ENCODE measurements at regions not wholly inside any gene's neighbourhood (a gene's known extent, or its start where the extent isn't known, plus 50 kb on each side); places are given as distances from the start of the nearest gene placed in this dataset.

- H3K36me3 ChIP-seq (ENCODE audit: control insufficient read depth in 2 of 3, insufficient read depth in 3 of 3, low read length in 3 of 3), result no peaks in the 10 kb centered on the region
- peak overlapping the region; percentile 72 for H3K27ac ChIP-seq (ENCODE audit: low read depth, low read length)
- no peaks in the 10 kb centered on the region for H3K27me3 ChIP-seq (ENCODE audit: control insufficient read depth in 2 of 2, insufficient read depth in 2 of 2, low read length in 2 of 2)
- H3K9me3 ChIP-seq (ENCODE audit: control insufficient read depth in 2 of 3, low read length in 3 of 3), result no peaks in the 10 kb centered on the region
- H3K27me3 Mint-ChIP-seq, result no peaks in the 10 kb centered on the region
- peak; percentile 75 for ATAC-seq
- peaks cover 0 to 8% (median 0%) of the 10 kb centered on the region in 5 donors for H3K36me3 Mint-ChIP-seq
- peak in 3 of 9 donors; percentile 22 to 68 (median 49) for DNase-seq
- H3K4me1 Mint-ChIP-seq, result peaks cover 0 to 52% (median 16%) of the 10 kb centered on the region in 7 donors
- ChIA-PET CTCF (interaction anchor here (0.6 to 3.2 kb wide), 8 partner anchors 13 to 1251 kb away, joined by 3 to 29 read pairs (median 4); no protein-coding TSS in a partner anchor), POLR2A (interaction anchor here (0.6 to 5.6 kb wide), 5 partner anchors 65 to 242 kb away, joined by 3 to 42 read pairs (median 3); partner anchors contain the start of gene KDM5D)
- peak overlapping the region in 5 of 10 donors; percentile 92 to 94 (median 93) for H3K4me3 Mint-ChIP-seq
- H3K27ac Mint-ChIP-seq, result peak overlapping the region in 5 of 9 donors; percentile 81 to 97 (median 91)
- H3K9me3 Mint-ChIP-seq, result no peaks in the 10 kb centered on the region
- H3K4me3 ChIP-seq (ENCODE audit: low read length), result peak overlapping the region; percentile 68
- H3K4me1 ChIP-seq (ENCODE audit: control insufficient read depth in 2 of 2, insufficient read depth in 2 of 2, low read length in 2 of 2), result peaks cover 16 to 29% of the 10 kb centered on the region in 2 donors
- intact Hi-C loops (cut with micrococcal nuclease), result loop anchor here (1.0 to 10.0 kb wide), 14 partner anchors 24 to 1072 kb away; partner anchors contain the start of genes EIF1AY (in 2 of the 2) and KDM5D (in 1 of the 2)
Observed at GRCh38 chrY:19502169-19503091, 242.1 kb downstream of the KDM5D start.

DNA sequence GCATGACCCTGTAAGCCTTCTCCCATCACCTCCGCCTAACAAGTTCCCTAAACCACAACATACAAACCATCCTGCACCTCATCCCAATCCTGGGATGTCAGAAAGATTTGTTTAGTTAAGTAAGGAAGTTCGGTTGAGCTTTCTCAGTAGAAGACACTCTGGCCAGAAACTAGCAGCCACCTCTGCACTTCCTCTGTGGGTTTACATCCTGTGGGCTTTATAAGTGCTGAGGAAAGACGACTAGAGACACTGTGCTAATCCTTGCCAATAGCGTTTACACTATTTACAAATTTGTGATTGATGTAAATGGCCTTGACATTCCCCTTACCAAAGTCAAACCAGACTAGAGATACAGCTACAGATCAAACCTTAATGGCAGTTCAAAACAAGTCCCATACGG lies 246.0 kb downstream of the KDM5D start:
- H3K27ac ChIP-seq (ENCODE audit: low read depth, low read length), result no peak overlapping the region
- Mint-ChIP-seq H3K36me3 (peaks cover 0 to 18% (median 0%) of the 10 kb centered on the region in 5 donors), H3K4me3 (peak overlapping the region in 5 of 10 donors; percentile 67 to 94 (median 92)), H3K9me3 (no peaks in the 10 kb centered on the region), H3K27me3 (no peaks in the 10 kb centered on the region), H3K4me1 (peaks cover 0 to 76% (median 18%) of the 10 kb centered on the region in 7 donors), H3K27ac (peak overlapping the region in 5 of 9 donors; percentile 66 to 97 (median 86))
- no peaks in the 10 kb centered on the region for H3K27me3 ChIP-seq (ENCODE audit: control insufficient read depth in 2 of 2, insufficient read depth in 2 of 2, low read length in 2 of 2)
- ChIA-PET CTCF (interaction anchor here (0.6 kb wide), 1 partner anchor 69 kb away, joined by 3 read pairs; no protein-coding TSS in a partner anchor), POLR2A (interaction anchor here (1.2 to 5.6 kb wide), 2 partner anchors 69 to 93 kb away, joined by 3 to 42 read pairs; no protein-coding TSS in a partner anchor)
- intact Hi-C loops (cut with micrococcal nuclease), result no loop called here
- H3K4me3 ChIP-seq (ENCODE audit: low read length), result no peak overlapping the region
- no peaks in the 10 kb centered on the region for H3K36me3 ChIP-seq (ENCODE audit: control insufficient read depth in 2 of 3, insufficient read depth in 3 of 3, low read length in 3 of 3)
- no peaks in the 10 kb centered on the region for H3K9me3 ChIP-seq (ENCODE audit: control insufficient read depth in 2 of 3, low read length in 3 of 3)
- ATAC-seq, result peak; percentile 51
- H3K4me1 ChIP-seq (ENCODE audit: control insufficient read depth in 2 of 2, insufficient read depth in 2 of 2, low read length in 2 of 2), result peaks cover 18 to 34% of the 10 kb centered on the region in 2 donors
- peak in 1 of 9 donors; percentile 19 for DNase-seq

GRCh38 chrY:19487494-19487893 lies 257.0 kb downstream of the KDM5D start:
- no peak overlapping the region for H3K4me3 ChIP-seq (ENCODE audit: low read length)
- POLR2A ChIA-PET, result no interaction called here
- H3K36me3 Mint-ChIP-seq, result peaks cover 0 to 28% (median 5%) of the 10 kb centered on the region in 5 donors
- no peaks in the 10 kb centered on the region for H3K27me3 Mint-ChIP-seq
- no peaks in the 10 kb centered on the region for H3K4me1 ChIP-seq (ENCODE audit: control insufficient read depth in 2 of 2, insufficient read depth in 2 of 2, low read length in 2 of 2)
- H3K9me3 Mint-ChIP-seq, result peaks cover 0 to 23% (median 4%) of the 10 kb centered on the region in 11 donors
- H3K27ac Mint-ChIP-seq, result peak overlapping the region in 1 of 9 donors; percentile 2
- H3K27ac ChIP-seq (ENCODE audit: low read depth, low read length), result no peak overlapping the region
- no peaks in the 10 kb centered on the region for H3K36me3 ChIP-seq (ENCODE audit: control insufficient read depth in 2 of 3, insufficient read depth in 3 of 3, low read length in 3 of 3)
- ATAC-seq (no peak), DNase-seq (no peak)
- H3K9me3 ChIP-seq (ENCODE audit: control insufficient read depth in 2 of 3, low read length in 3 of 3), result no peaks in the 10 kb centered on the region
- intact Hi-C loops (cut with micrococcal nuclease), result no loop called here
- H3K4me3 Mint-ChIP-seq, result no peak overlapping the region
- peaks cover 0 to 18% (median 2%) of the 10 kb centered on the region in 7 donors for H3K4me1 Mint-ChIP-seq
- CTCF ChIA-PET, result no interaction called here
- H3K27me3 ChIP-seq (ENCODE audit: control insufficient read depth in 2 of 2, insufficient read depth in 2 of 2, low read length in 2 of 2), result no peaks in the 10 kb centered on the region

- Histone ChIP-seq H3K9me3 (ENCODE audit: control insufficient read depth in 2 of 3, low read length in 3 of 3) (no peaks in the 10 kb centered on the region), H3K36me3 (ENCODE audit: control insufficient read depth in 2 of 3, insufficient read depth in 3 of 3, low read length in 3 of 3) (no peaks in the 10 kb centered on the region), H3K27ac (ENCODE audit: low read depth, low read length) (no peak overlapping the region), H3K4me1 (ENCODE audit: control insufficient read depth in 2 of 2, insufficient read depth in 2 of 2, low read length in 2 of 2) (no peaks in the 10 kb centered on the region), H3K4me3 (ENCODE audit: low read length) (no peak overlapping the region), H3K27me3 (ENCODE audit: control insufficient read depth in 2 of 2, insufficient read depth in 2 of 2, low read length in 2 of 2) (no peaks in the 10 kb centered on the region)
- ATAC-seq, result no peak
- H3K36me3 Mint-ChIP-seq, result peaks cover 0 to 19% (median 2%) of the 10 kb centered on the region in 5 donors
- peaks cover 0 to 19% (median under 1%) of the 10 kb centered on the region in 11 donors for H3K9me3 Mint-ChIP-seq
- DNase-seq, result no peak
- no peaks in the 10 kb centered on the region for H3K27me3 Mint-ChIP-seq
- CTCF ChIA-PET, result no interaction called here
- POLR2A ChIA-PET, result no interaction called here
- intact Hi-C loops (cut with micrococcal nuclease), result no loop called here
- H3K27ac Mint-ChIP-seq, result no peak overlapping the region
- H3K4me1 Mint-ChIP-seq, result peaks cover 0 to 18% (median 0%) of the 10 kb centered on the region in 7 donors
- H3K4me3 Mint-ChIP-seq, result no peak overlapping the region
Observed at GRCh38 chrY:19484997-19485396, 259.5 kb downstream of the KDM5D start.

- H3K9me3 ChIP-seq (ENCODE audit: control insufficient read depth in 2 of 3, low read length in 3 of 3), result no peaks in the 10 kb centered on the region
- POLR2A ChIA-PET, result no interaction called here
- H3K4me1 Mint-ChIP-seq, result peaks cover 0 to 40% (median 5%) of the 10 kb centered on the region in 7 donors
Observed at GRCh38 chrY:19479141-19479540, 265.4 kb downstream of the KDM5D start.

GRCh38 chrY:19477959-19478358 lies 266.6 kb downstream of the KDM5D start:
- Histone ChIP-seq H3K9me3 (ENCODE audit: control insufficient read depth in 2 of 3, low read length in 3 of 3) (no peaks in the 10 kb centered on the region), H3K4me3 (ENCODE audit: low read length) (no peak overlapping the region), H3K27ac (ENCODE audit: low read depth, low read length) (no peak overlapping the region), H3K36me3 (ENCODE audit: control insufficient read depth in 2 of 3, insufficient read depth in 3 of 3, low read length in 3 of 3) (no peaks in the 10 kb centered on the region), H3K27me3 (ENCODE audit: control insufficient read depth in 2 of 2, insufficient read depth in 2 of 2, low read length in 2 of 2) (no peaks in the 10 kb centered on the region), H3K4me1 (ENCODE audit: control insufficient read depth in 2 of 2, insufficient read depth in 2 of 2, low read length in 2 of 2) (peaks cover 0 to 13% of the 10 kb centered on the region in 2 donors)
- Mint-ChIP-seq H3K36me3 (peaks cover 0 to 44% (median 0%) of the 10 kb centered on the region in 5 donors), H3K4me3 (peak overlapping the region in 4 of 10 donors; percentile 32 to 59 (median 56)), H3K9me3 (peaks cover 0 to 3% (median 0%) of the 10 kb centered on the region in 11 donors), H3K27ac (peak overlapping the region in 4 of 9 donors; percentile 54 to 86 (median 74)), H3K4me1 (peaks cover 0 to 41% (median 7%) of the 10 kb centered on the region in 7 donors), H3K27me3 (no peaks in the 10 kb centered on the region)
- ATAC-seq, result peak; percentile 38
- ChIA-PET POLR2A (interaction anchor here (1.0 to 2.1 kb wide), 3 partner anchors 19 to 89 kb away, joined by 5 to 6 read pairs (median 5); no protein-coding TSS in a partner anchor), CTCF (no interaction called here)
- intact Hi-C loops (cut with micrococcal nuclease), result loop anchor here in 1 of 2 donors (2.0 kb wide), 1 partner anchor 25 kb away; no protein-coding TSS in a partner anchor
- DNase-seq, result peak in 1 of 9 donors; percentile 11

More at GRCh38 chrY:19479141-19479540, 265.4 kb downstream of the KDM5D start:
- CTCF ChIA-PET, result no interaction called here
- Histone ChIP-seq H3K27ac (ENCODE audit: low read depth, low read length) (no peak overlapping the region), H3K27me3 (ENCODE audit: control insufficient read depth in 2 of 2, insufficient read depth in 2 of 2, low read length in 2 of 2) (no peaks in the 10 kb centered on the region), H3K4me3 (ENCODE audit: low read length) (no peak overlapping the region), H3K4me1 (ENCODE audit: control insufficient read depth in 2 of 2, insufficient read depth in 2 of 2, low read length in 2 of 2) (peaks cover 0 to 13% of the 10 kb centered on the region in 2 donors), H3K36me3 (ENCODE audit: control insufficient read depth in 2 of 3, insufficient read depth in 3 of 3, low read length in 3 of 3) (no peaks in the 10 kb centered on the region)
- Mint-ChIP-seq H3K4me3 (peak overlapping the region in 2 of 10 donors; percentile 23 to 36), H3K9me3 (peaks cover 0 to 3% (median 0%) of the 10 kb centered on the region in 11 donors), H3K27ac (peak overlapping the region in 3 of 9 donors; percentile 43 to 82 (median 54)), H3K36me3 (peaks cover 0 to 42% (median 0%) of the 10 kb centered on the region in 5 donors), H3K27me3 (no peaks in the 10 kb centered on the region)
- ATAC-seq (no peak), DNase-seq (no peak)
- intact Hi-C loops (cut with micrococcal nuclease), result loop anchor here in 1 of 2 donors (2.0 kb wide), 1 partner anchor 24 kb away; no protein-coding TSS in a partner anchor
